Neural cell (in vitro differentiated cells): ENCODE measurements at regions not wholly inside any gene's neighbourhood (a gene's known extent, or its start where the extent isn't known, plus 50 kb on each side); places are given as distances from the start of the nearest gene placed in this dataset.

Experiments used
- MXI1 ChIP-seq: fragments of 450-650 bp; conservative IDR thresholded peaks from 2 replicates; pipeline ENCODE4 v1.6.1; 2014; ENCODE audit warnings: antibody characterized with exemption, mild to moderate bottlenecking; ENCODE audit not compliant: poor library complexity, severe bottlenecking
- TF ChIP-seq, protein P1 (sequence below): fragments of 450-650 bp; IDR thresholded peaks from 2 replicates; pipeline ENCODE4 v1.5.1; 2014; ENCODE audit warnings: antibody characterized with exemption, mild to moderate bottlenecking, moderate library complexity; ENCODE audit not compliant: poor library complexity, severe bottlenecking
- TF ChIP-seq, protein P2 (sequence below): IDR thresholded peaks from 2 replicates; pipeline ENCODE4 v1.6.1; 2012; ENCODE audit warnings: borderline replicate concordance

DNA sequence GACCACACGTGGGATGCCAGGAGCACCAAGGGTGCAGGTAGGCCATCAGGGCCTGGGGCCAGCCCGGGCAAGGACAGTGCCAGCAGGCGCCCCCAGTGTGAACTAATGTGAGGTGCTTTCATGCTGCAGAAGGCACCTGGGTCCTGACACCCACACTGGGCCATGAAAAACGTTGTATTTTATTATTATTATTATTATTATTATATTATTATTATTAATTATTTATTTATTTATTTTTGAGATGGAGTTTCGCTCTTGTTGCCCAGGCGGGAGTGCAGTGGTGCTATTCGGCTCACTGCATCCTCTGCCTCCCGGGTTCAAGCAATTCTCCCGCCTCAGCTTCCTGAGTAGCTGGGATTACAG is 1267.3 kb downstream of the BRD1 start:
- TF ChIP-seq, protein P1, sequence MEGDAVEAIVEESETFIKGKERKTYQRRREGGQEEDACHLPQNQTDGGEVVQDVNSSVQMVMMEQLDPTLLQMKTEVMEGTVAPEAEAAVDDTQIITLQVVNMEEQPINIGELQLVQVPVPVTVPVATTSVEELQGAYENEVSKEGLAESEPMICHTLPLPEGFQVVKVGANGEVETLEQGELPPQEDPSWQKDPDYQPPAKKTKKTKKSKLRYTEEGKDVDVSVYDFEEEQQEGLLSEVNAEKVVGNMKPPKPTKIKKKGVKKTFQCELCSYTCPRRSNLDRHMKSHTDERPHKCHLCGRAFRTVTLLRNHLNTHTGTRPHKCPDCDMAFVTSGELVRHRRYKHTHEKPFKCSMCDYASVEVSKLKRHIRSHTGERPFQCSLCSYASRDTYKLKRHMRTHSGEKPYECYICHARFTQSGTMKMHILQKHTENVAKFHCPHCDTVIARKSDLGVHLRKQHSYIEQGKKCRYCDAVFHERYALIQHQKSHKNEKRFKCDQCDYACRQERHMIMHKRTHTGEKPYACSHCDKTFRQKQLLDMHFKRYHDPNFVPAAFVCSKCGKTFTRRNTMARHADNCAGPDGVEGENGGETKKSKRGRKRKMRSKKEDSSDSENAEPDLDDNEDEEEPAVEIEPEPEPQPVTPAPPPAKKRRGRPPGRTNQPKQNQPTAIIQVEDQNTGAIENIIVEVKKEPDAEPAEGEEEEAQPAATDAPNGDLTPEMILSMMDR, result no peak
- TF ChIP-seq, protein P2, sequence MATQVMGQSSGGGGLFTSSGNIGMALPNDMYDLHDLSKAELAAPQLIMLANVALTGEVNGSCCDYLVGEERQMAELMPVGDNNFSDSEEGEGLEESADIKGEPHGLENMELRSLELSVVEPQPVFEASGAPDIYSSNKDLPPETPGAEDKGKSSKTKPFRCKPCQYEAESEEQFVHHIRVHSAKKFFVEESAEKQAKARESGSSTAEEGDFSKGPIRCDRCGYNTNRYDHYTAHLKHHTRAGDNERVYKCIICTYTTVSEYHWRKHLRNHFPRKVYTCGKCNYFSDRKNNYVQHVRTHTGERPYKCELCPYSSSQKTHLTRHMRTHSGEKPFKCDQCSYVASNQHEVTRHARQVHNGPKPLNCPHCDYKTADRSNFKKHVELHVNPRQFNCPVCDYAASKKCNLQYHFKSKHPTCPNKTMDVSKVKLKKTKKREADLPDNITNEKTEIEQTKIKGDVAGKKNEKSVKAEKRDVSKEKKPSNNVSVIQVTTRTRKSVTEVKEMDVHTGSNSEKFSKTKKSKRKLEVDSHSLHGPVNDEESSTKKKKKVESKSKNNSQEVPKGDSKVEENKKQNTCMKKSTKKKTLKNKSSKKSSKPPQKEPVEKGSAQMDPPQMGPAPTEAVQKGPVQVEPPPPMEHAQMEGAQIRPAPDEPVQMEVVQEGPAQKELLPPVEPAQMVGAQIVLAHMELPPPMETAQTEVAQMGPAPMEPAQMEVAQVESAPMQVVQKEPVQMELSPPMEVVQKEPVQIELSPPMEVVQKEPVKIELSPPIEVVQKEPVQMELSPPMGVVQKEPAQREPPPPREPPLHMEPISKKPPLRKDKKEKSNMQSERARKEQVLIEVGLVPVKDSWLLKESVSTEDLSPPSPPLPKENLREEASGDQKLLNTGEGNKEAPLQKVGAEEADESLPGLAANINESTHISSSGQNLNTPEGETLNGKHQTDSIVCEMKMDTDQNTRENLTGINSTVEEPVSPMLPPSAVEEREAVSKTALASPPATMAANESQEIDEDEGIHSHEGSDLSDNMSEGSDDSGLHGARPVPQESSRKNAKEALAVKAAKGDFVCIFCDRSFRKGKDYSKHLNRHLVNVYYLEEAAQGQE, result no peak
- no peak for TF ChIP-seq MXI1
